Prostate gland (tissue), 2 donors: ENCODE measurements at regions not wholly inside any gene's neighbourhood (a gene's known extent, or its start where the extent isn't known, plus 50 kb on each side); places are given as distances from the start of the nearest gene placed in this dataset.

Source experiments
- DNase-seq: peaks from one replicate; pipeline ENCODE4 v3.0.0-alpha.2; 2019; ENCODE audit warnings: low spot score
- H3K27ac ChIP-seq, 2 donors: fragments of 200-600 bp; sonication (generic); 2 replicates each; pipeline ENCODE4 v1.5.1; 2017 to 2019
- H3K27me3 ChIP-seq: fragments of 200-600 bp; sonication (generic); replicated peaks from 2 replicates; pipeline ENCODE4 v1.5.1; 2019; ENCODE audit not compliant: insufficient read depth
- H3K36me3 ChIP-seq, 2 donors: fragments of 200-600 bp; sonication (generic); 1 replicate in 1 of 2; 2 replicates in 1 of 2; pipeline versions ENCODE4 v1.5.1 to v1.8.1; 2017 to 2019
- H3K4me1 ChIP-seq: fragments of 200-600 bp; sonication (generic); replicated peaks from 2 replicates; pipeline ENCODE4 v1.5.1; 2019
- H3K4me3 ChIP-seq, 2 donors: fragments of 200-600 bp; sonication (generic); 2 replicates each; pipeline ENCODE4 v1.5.1; 2017 to 2019
- H3K9me3 ChIP-seq: fragments of 200-600 bp; sonication (generic); 2 replicates; pipeline ENCODE4 v1.5.1; 2017
- CTCF ChIP-seq, 4 experiments: fragments of 200-600 bp in 2 of 4; fragments of 450-650 bp in 2 of 4; sonication (generic) in 2 of 4; IDR thresholded peaks; 1 replicate in 3 of 4; 2 replicates in 1 of 4; pipeline ENCODE4 v1.5.1; 2016 to 2019; ENCODE audit warnings: antibody characterized with exemption in 4 of 4, mild to moderate bottlenecking in 2 of 4, moderate library complexity in 2 of 4
- POLR2A ChIP-seq: fragments of 450-650 bp; IDR thresholded peaks from one replicate; pipeline ENCODE4 v1.6.1; 2016; ENCODE audit warnings: antibody characterized with exemption, mild to moderate bottlenecking
- POLR2AphosphoS5 ChIP-seq: sonication (generic); formaldehyde crosslinking; IDR thresholded peaks from one replicate; pipeline ENCODE4 v1.6.1; 2017; ENCODE audit warnings: antibody characterized with exemption
- WGBS: methylation state at CpG from one replicate; pipeline ENCODE4 v1.1.5; 2018; 5-methylcytosine and 5-hydroxymethylcytosine counted together
- intact Hi-C: fragments of 100-400 bp; cut with DNase I; formaldehyde crosslinking; loops from one replicate; pipeline ENCODE4 v1.14.2; 2022

GRCh38 chr5:12934722-12935121 is 1009.8 kb downstream of the DNAH5 start:
- no peak for TF ChIP-seq POLR2AphosphoS5
- DNase-seq, result no peak
- intact Hi-C loops, result no loop called here
- H3K27me3 ChIP-seq, result no peaks in the 10 kb centered on the region
- H3K36me3 ChIP-seq, result no peaks in the 10 kb centered on the region
- WGBS, result 86% methylated on average over 1 of the region's 1 CpG
- H3K9me3 ChIP-seq, result no peaks in the 10 kb centered on the region
- no peak overlapping the region for H3K27ac ChIP-seq
- no peaks in the 10 kb centered on the region for H3K4me1 ChIP-seq
- H3K4me3 ChIP-seq, result no peak overlapping the region

- whole genome bisulfite sequencing, result 81% methylated on average over 2 of the region's 2 CpGs
- no peak overlapping the region for H3K4me3 ChIP-seq
- DNase-seq, result no peak
- H3K9me3 ChIP-seq, result no peaks in the 10 kb centered on the region
- no peaks in the 10 kb centered on the region for H3K27me3 ChIP-seq
- no peak overlapping the region for H3K27ac ChIP-seq
- H3K36me3 ChIP-seq, result no peaks in the 10 kb centered on the region
- H3K4me1 ChIP-seq, result no peaks in the 10 kb centered on the region
- intact Hi-C loops, result no loop called here
- TF ChIP-seq CTCF (IDR thresholded peaks at IDR 0.05) (no peak), POLR2A (no peak), POLR2AphosphoS5 (no peak)
Measured at GRCh38 chr5:12920527-12920926, 1016.3 kb upstream of the CTNND2 start.

- Histone ChIP-seq H3K4me1 (no peaks in the 10 kb centered on the region), H3K27ac (no peak overlapping the region), H3K9me3 (no peaks in the 10 kb centered on the region), H3K36me3 (no peaks in the 10 kb centered on the region), H3K4me3 (no peak overlapping the region), H3K27me3 (no peaks in the 10 kb centered on the region)
- intact Hi-C loops, result no loop called here
- 59% methylated on average over 4 of the region's 4 CpGs for WGBS
- TF ChIP-seq CTCF (IDR thresholded peaks at IDR 0.05) (no peak), POLR2A (no peak), POLR2AphosphoS5 (no peak)
- DNase-seq, result no peak
Measured at GRCh38 chr5:12911156-12911555, 1006.9 kb upstream of the CTNND2 start.

GRCh38 chr5:12910641-12911040 is 1006.4 kb upstream of the CTNND2 start:
- H3K27me3 ChIP-seq, result no peaks in the 10 kb centered on the region
- no peaks in the 10 kb centered on the region for H3K4me1 ChIP-seq
- TF ChIP-seq POLR2A (no peak), CTCF (IDR thresholded peaks at IDR 0.05) (no peak), POLR2AphosphoS5 (no peak)
- H3K4me3 ChIP-seq, result no peak overlapping the region
- H3K36me3 ChIP-seq, result no peaks in the 10 kb centered on the region
- intact Hi-C loops, result no loop called here
- no peak overlapping the region for H3K27ac ChIP-seq
- DNase-seq, result no peak
- 68% methylated on average over 3 of the region's 3 CpGs for WGBS
- no peaks in the 10 kb centered on the region for H3K9me3 ChIP-seq

- Histone ChIP-seq H3K4me1 (no peaks in the 10 kb centered on the region), H3K36me3 (no peaks in the 10 kb centered on the region), H3K27me3 (no peaks in the 10 kb centered on the region), H3K27ac (no peak overlapping the region), H3K4me3 (no peak overlapping the region), H3K9me3 (no peaks in the 10 kb centered on the region)
- 59% methylated on average over 4 of the region's 4 CpGs for WGBS
- TF ChIP-seq POLR2AphosphoS5 (no peak), POLR2A (no peak), CTCF (IDR thresholded peaks at IDR 0.05) (no peak)
- no peak for DNase-seq
- intact Hi-C loops, result no loop called here
Measured at GRCh38 chr5:12902611-12903010, 998.4 kb upstream of the CTNND2 start.
